ENCODE measurements at regions not wholly inside any gene's neighbourhood (a gene's known extent, or its start where the extent isn't known, plus 50 kb on each side); places are given as distances from the start of the nearest gene placed in this dataset.
"Not testable (repeated sequence)": the region's sequence is repeated elsewhere in the genome, so short reads cannot be mapped to it uniquely, and the experiment has no call there.

DNA sequence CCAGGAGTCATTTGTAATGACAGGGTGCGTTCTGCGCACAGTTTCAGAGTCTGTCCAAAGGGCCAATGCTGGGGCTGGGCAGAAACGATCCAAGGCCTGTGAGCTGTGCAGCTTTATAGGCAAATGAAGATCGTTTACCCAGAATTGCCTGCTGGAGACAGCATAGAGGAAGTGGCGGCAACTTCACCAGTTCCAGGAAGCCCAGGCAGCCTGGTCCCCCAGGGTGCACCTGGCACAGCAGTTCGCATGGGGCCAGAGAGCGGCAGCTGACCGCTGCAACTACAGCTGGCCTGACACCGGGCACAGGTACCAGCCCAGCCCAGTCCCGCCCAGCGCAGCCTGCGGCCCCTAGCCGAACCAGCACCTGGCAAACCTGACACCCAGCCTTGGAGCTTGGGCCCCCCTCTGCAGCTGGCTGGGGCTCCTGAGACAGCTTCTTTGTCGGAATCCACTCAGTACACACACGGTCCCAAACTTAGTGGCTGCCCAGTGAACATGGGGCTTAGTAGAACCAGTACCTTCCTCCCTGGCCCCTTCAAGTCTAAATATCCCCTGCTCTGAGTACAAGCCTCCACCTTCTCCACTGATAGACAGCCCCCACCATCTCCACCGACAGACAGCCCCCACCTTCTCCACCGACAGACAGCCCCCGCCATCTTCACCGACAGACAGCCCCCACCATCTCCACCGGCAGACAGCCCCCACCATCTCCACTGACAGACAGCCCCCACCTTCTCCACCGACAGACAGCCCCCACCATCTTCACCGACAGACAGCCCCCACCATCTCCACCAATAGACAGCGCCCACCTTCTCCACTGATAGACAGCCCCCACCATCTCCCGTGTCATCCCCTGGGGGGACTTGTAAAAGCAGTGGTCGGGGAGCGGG, 62.7 kb upstream of the SPN start:
- H3K79me2 ChIP-seq (ENCODE audit: insufficient read depth, low read length); ATAC-seq; DNase-seq (ENCODE audit: low spot score); H3K36me3 ChIP-seq (replicated peaks in 1 of 2; ENCODE audit: control insufficient read depth in 1 of 2, insufficient read depth in 2 of 2, low read length in 2 of 2); intact Hi-C loops (cut with micrococcal nuclease; ENCODE audit: unreplicated experiment); CTCF ChIA-PET (ENCODE audit: low intra/inter-chr PET ratio, low total read pairs); BruUV-seq (replicated peaks); POLR2A ChIA-PET; H3K27ac ChIP-seq (ENCODE audit: extremely low read length, insufficient read depth, low read length); H2AFZ ChIP-seq (ENCODE audit: low read length); in situ Hi-C loops (cut with HindIII; ENCODE audit: extremely low pct_ligation_motif_present, low pct_unique_long_range_greater_than_20kb); FAIRE-seq; H3K27me3 ChIP-seq (ENCODE audit: control insufficient read depth in 1 of 2, insufficient read depth in 2 of 2, low read length in 2 of 2); H4K20me1 ChIP-seq (ENCODE audit: insufficient read depth, low read length); H3K9ac ChIP-seq (ENCODE audit: insufficient read depth, low read depth, low read length); H3K4me3 ChIP-seq (replicated peaks in 1 of 3; ENCODE audit: insufficient read depth in 1 of 3, low read depth in 2 of 3, low read length in 3 of 3); H3K9me3 ChIP-seq (ENCODE audit: low read length): not testable (repeated sequence)
- Histone ChIP-seq H3K4me2 (ENCODE audit: low read depth, low read length) (peak overlapping the region; percentile 45; the same call in 1 of the 2 replicates), H3K4me1 (ENCODE audit: insufficient read depth, low read length) (peaks cover 94% of the 10 kb centered on the region)
- TF ChIP-seq RXRA (CRISPR knock-in tag; IDR thresholded peaks at IDR 0.05) (peak; percentile 28; the same call in 1 of the 2 replicates), HOXA3 (CRISPR knock-in tag; IDR thresholded peaks at IDR 0.05) (0 out of 2 replicates have a peak, but pooled peaks have one; percentile 17), GABPB1 (CRISPR knock-in tag; IDR thresholded peaks at IDR 0.05) (0 out of 2 replicates have a peak, but pooled peaks have one; percentile 18), ZNF768 (CRISPR knock-in tag; IDR thresholded peaks at IDR 0.05) (peak; percentile 50; the same call in 1 of the 2 replicates), ZBTB38 (CRISPR knock-in tag; IDR thresholded peaks at IDR 0.05) (peak; percentile 96)
- TF ChIP-seq, protein P1, sequence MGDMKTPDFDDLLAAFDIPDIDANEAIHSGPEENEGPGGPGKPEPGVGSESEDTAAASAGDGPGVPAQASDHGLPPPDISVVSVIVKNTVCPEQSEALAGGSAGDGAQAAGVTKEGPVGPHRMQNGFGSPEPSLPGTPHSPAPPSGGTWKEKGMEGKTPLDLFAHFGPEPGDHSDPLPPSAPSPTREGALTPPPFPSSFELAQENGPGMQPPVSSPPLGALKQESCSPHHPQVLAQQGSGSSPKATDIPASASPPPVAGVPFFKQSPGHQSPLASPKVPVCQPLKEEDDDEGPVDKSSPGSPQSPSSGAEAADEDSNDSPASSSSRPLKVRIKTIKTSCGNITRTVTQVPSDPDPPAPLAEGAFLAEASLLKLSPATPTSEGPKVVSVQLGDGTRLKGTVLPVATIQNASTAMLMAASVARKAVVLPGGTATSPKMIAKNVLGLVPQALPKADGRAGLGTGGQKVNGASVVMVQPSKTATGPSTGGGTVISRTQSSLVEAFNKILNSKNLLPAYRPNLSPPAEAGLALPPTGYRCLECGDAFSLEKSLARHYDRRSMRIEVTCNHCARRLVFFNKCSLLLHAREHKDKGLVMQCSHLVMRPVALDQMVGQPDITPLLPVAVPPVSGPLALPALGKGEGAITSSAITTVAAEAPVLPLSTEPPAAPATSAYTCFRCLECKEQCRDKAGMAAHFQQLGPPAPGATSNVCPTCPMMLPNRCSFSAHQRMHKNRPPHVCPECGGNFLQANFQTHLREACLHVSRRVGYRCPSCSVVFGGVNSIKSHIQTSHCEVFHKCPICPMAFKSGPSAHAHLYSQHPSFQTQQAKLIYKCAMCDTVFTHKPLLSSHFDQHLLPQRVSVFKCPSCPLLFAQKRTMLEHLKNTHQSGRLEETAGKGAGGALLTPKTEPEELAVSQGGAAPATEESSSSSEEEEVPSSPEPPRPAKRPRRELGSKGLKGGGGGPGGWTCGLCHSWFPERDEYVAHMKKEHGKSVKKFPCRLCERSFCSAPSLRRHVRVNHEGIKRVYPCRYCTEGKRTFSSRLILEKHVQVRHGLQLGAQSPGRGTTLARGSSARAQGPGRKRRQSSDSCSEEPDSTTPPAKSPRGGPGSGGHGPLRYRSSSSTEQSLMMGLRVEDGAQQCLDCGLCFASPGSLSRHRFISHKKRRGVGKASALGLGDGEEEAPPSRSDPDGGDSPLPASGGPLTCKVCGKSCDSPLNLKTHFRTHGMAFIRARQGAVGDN (CRISPR knock-in tag; IDR thresholded peaks at IDR 0.05), result peak; percentile 56
- TF ChIP-seq, protein P2, sequence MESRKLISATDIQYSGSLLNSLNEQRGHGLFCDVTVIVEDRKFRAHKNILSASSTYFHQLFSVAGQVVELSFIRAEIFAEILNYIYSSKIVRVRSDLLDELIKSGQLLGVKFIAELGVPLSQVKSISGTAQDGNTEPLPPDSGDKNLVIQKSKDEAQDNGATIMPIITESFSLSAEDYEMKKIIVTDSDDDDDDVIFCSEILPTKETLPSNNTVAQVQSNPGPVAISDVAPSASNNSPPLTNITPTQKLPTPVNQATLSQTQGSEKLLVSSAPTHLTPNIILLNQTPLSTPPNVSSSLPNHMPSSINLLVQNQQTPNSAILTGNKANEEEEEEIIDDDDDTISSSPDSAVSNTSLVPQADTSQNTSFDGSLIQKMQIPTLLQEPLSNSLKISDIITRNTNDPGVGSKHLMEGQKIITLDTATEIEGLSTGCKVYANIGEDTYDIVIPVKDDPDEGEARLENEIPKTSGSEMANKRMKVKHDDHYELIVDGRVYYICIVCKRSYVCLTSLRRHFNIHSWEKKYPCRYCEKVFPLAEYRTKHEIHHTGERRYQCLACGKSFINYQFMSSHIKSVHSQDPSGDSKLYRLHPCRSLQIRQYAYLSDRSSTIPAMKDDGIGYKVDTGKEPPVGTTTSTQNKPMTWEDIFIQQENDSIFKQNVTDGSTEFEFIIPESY (CRISPR knock-in tag; IDR thresholded peaks at IDR 0.05), result peak; percentile 66; the same call in 1 of the 2 replicates
- WGBS (ENCODE audit: low lambda C conversion rate), result 80% methylated on average over 26 of the region's 26 CpGs

Data from HepG2 (cell line).